ENCODE measurements at regions not wholly inside any gene's neighbourhood (a gene's known extent, or its start where the extent isn't known, plus 50 kb on each side); places are given as distances from the start of the nearest gene placed in this dataset.

DNA sequence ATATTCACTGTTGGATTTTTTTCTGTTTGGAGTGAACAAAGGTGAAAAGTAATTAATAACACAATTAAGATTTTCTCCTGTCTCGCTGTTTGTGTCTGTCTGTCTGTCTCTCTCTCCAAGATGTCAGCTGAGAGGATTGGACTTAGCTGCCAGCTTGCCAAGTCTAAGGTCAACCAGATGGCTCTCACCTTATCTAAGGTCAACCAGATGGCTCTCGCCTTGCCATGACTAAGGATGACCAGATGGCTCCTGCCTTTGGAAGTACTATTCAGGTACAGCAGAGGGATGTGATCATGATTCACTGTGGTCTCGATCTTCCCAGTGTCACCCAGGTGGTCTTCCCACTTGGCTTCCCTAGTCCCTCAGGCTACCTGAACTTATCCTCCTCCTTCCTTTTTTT, 1436.4 kb downstream of the UQCRFS1 start:
- DNase-seq, result no peak

DNA sequence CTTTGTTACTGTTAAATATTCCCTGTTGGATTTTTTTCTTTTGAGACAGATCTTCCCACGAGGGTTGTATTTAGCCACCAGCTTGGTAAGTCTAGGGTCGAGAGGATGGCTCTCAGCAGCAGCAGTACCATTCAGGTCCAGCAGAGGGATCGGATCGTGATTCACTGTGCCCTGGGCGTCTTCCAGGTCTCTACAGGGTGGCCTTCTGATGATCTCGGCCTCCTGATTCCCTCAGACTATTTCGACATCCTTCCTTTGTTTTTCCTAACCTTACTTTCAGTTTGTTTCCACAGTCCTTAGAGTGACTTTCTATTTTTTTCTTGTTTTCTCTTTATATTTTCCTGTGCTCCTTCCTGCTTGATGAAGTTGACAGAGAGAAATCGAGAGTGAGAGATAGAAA, 1436.9 kb downstream of the UQCRFS1 start:
- DNase-seq, result no peak

GRCh38 chr19:27775395-27775794, 1437.6 kb downstream of the UQCRFS1 start:
- no peak for DNase-seq

- DNase-seq, result no peak
Observed at GRCh38 chr19:27774827-27775226, 1438.1 kb downstream of the UQCRFS1 start.

DNA sequence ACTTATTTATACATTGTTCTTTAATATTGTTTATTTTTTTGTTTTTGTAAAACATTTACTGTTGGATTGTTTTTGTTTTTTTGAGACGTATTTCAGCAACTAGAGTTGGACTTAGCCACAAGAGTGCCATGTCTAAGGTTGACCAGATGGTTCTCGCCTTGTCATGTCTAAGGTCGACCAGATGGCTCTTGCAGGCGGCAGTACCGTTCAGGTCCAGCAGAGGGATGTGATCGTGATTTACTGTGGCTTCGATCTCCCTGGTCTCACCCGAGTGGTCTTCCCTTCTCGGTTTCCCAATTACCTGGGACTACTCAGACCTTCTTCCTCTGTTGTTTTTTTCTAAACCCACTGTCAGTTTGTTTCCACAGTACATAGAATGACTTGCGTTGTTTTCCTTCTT, 1438.6 kb downstream of the UQCRFS1 start:
- no peak for DNase-seq

- DNase-seq, result no peak
Observed at GRCh38 chr19:27773318-27774094, 1439.4 kb downstream of the UQCRFS1 start.

GRCh38 chr19:27772059-27772458, 1440.9 kb downstream of the UQCRFS1 start:
- no peak for DNase-seq

DNA sequence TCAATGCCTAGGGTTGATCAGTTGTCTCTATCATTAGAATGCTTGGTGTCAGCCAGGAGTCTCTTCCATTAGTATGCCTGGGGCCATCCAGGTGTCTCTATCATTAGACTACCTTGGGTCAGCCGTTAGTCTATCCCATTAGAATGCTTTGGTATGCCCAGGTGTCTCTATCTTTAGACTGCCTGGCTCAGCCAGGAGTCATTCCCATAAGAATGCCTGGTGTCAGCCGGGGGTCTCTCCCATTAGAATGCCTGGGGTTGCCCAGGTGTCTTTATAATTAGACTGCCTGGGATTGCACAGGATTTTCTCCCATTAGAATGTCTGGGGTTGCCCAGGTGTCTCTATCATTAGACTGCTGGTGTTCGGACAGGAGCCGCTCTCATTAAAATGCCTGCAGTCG, 1442.9 kb downstream of the UQCRFS1 start:
- no peak for DNase-seq

GRCh38 chr19:27767234-27767633, 1445.7 kb downstream of the UQCRFS1 start:
- DNase-seq, result no peak

GRCh38 chr19:27765912-27766725, 1446.8 kb downstream of the UQCRFS1 start:
- DNase-seq, result no peak

DNA sequence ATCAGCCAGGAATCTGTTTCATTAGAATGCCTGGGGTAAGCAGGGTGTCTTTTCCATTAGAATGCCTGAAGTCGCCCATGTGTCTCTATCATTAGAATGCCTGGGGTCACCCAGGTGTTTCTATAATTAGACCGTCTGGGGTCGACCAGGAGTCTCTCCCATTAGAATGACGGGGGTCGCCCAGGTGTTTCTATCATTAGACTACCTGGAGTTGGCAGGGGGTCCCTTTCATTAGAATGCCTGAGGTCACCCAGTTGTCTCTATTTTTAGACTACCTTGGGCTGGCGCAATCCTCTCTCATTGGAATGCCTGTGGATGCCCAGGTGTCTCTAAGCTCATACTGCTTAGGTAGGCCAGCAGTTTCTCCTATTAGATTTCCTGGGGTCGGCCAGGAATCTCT, 1447.6 kb downstream of the UQCRFS1 start:
- DNase-seq, result no peak

- DNase-seq, result no peak
Observed at GRCh38 chr19:27764186-27764804, 1448.7 kb downstream of the UQCRFS1 start.

DNA sequence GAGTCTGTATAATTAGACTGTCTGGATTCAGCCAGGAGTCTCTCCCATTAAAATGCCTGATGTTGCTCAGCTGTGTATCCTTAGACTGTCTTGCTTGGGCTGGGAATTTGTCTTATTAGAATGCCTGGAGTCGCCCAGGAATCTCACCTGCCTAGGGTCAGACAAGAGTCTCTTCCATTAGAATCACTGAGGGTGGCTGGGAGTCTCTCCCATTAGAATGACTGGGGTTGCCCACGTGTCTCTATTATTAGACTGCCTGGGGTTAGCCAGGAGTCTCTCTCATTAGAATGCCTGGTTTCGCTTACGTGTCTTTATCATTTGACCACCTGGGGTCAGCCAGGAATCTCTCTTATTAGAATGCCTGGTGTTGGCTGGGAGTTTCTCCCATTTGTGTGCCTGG, 1450.0 kb downstream of the UQCRFS1 start:
- no peak for DNase-seq

- DNase-seq, result no peak
Observed at GRCh38 chr19:27759896-27760295, 1453.1 kb downstream of the UQCRFS1 start.

DNA sequence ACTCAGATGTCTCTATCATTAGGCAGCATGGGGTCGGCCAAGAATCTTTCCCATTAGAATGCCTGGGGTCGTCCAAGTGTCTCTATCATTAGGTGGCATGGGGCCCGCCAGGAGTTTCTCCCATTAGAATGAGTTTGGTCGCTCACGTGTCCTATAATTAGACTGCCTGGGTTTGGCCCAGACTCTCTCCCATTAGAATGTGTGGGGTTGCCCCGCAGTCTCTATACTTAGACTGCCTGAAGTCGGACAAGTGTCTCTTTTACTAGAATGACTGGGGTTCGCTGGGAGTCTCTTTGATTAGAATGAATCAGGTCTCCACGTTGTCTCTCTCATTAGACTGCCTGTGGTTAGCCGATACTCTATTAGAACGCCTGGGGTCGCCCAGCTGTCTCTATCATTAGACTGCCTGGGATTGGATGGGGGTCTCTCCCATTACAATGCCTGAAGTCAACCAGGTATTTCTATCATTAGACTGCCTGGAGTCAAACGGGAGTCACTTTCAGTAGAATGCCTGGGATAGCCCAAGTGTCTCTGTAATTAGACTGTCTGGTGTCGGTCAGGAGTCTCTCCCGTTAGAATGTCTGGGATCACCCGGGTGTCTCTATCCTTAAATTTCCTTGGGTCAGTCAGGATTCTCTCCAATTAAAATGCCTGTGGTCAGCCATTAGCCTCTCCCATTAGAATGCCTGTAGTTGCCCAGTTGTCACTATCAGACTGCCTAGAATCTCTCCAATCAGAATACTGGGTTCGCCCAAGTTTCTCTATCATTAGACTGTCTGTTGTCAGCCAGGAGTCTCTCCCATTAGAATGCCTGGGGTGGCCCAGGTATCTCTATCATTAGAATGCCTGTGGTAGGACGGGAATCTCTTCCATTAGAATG, 1454.1 kb downstream of the UQCRFS1 start:
- DNase-seq, result no peak

DNA sequence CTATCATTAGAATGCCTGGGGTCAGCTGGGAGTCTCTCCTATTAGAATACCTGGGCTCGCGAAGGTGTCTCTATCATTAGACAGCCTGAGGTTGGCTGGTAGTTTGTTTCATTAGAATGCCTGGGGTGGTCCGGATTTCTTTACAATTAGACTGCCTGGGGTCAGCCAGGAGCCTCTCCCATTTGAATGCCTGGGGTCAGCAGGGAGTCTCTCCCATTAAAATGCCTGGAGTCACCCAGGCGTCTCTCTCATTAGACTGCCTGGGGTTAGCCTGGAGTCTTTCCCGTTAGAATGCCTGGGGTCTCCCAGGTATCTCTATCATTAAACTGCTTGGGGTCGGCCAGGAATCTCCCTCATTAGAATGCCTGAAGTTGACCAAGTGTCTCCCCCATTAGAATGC, 1458.3 kb downstream of the UQCRFS1 start:
- no peak for DNase-seq

- DNase-seq, result no peak
Observed at GRCh38 chr19:27753622-27754021, 1459.3 kb downstream of the UQCRFS1 start.

DNA sequence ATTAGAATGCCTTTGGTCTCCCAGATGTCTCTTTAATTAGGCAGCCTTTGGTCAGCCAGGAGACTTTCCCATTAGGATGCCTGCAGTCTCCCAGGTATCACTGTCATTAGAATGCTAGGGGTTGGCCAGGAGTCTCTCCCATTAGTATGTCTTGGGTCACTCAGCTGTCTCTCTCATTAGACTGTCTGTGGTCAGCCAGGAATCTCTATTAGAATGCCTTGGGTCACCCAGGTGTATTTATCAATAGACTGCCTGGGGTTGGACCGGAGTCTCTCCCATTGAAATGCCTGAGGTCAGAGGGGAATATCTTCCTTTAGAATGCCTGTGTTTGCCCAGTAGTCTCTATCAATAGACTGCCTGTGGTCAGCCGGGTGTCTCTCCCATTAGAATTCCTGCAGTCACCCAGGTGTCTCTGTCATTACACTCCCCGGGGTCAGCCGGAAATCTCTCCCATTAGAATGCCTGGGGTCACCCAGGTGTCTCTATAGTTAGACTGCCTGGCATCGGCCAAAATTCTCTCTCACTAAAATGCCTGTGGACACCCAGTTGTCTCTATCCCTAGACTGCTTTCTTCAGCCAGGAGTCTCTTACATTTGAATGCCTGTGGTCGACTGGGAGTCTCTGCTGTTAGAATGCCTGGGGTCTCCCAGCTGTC, 1460.3 kb downstream of the UQCRFS1 start:
- DNase-seq, result no peak

GRCh38 chr19:27751044-27751391, 1461.9 kb downstream of the UQCRFS1 start:
- no peak for DNase-seq

DNA sequence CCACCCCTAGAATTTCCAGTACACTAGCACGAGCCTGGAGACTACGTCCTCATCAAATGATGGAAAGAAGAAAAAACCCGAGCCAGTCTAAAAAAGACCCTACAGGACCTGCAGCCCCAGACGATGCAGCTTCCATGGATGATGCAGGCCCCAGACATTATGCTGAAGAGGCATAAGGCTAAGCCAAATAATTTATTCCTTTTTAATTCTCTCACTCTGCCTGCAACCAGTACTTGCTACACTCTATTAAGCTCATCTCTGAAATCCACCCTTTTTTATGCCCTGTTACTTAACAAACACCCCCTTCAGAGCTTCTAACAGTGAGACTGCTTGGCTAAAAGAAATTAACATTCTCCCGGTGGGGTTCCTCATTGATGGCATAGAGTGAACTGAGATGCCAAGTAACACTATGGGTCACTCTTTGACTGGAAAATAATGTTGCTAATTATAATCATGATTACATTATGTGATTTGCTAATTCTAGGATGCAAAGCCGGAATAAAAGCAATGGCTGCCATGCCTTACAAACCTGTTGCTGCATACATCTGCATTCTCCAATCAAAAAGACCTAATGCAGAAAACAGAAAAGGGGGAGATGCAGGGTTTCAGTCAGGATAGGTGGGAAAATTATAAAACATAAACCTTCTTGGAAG, 1462.4 kb downstream of the UQCRFS1 start:
- no peak for DNase-seq

DNA sequence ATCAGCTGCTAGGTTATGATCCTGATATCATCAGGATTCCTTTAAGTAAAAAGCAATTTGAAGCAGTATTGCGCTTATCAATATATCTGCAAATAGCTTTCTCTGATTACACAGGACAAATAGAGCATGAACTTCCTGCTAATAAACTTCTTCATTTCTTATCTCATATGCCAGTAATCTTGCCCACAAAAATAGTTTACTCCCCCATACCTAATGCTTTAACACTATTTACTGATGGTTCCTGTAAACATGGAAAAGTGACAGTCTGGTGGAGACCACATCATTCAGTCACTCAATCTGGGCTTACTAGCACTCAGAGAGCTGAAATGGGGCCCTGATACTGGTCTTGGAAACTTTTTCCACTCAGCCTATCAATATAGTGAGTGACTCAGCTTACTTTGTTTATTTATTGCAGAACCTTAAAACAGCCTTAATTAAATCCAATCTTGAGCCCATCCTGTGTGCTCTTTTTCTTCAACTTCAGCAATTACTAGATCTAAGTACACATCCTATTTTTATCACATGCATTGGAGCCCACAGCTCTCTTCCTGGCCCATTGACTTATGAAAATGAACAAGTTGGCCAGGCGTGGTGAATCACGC, 1464.3 kb downstream of the UQCRFS1 start:
- DNase-seq, result no peak
